Nephron (organoid): ENCODE measurements at regions not wholly inside any gene's neighbourhood (a gene's known extent, or its start where the extent isn't known, plus 50 kb on each side); places are given as distances from the start of the nearest gene placed in this dataset.

ENCODE experiments used
- H3K27ac Mint-ChIP-seq, 3 experiments: 2 replicates each; pipeline ENCODE4 v1.8.0; 2020; ENCODE audit warnings: mixed read lengths in 3 of 3, mild to moderate bottlenecking in 2 of 3, moderate library complexity in 1 of 3
- H3K27me3 Mint-ChIP-seq: 2 replicates; pipeline ENCODE4 v1.8.0; 2021; ENCODE audit warnings: low read depth, mild to moderate bottlenecking, moderate library complexity, mixed read lengths
- H3K36me3 Mint-ChIP-seq: 2 replicates; pipeline ENCODE4 v1.8.0; 2020; ENCODE audit warnings: low read depth, mixed read lengths
- H3K4me1 Mint-ChIP-seq: 2 replicates; pipeline ENCODE4 v1.8.0; 2020; ENCODE audit warnings: mixed read lengths
- H3K4me3 Mint-ChIP-seq, 3 experiments: 2 replicates each; pipeline ENCODE4 v1.8.0; 2020; ENCODE audit warnings: mild to moderate bottlenecking in 3 of 3, mixed read lengths in 3 of 3, moderate library complexity in 2 of 3
- H3K9me3 Mint-ChIP-seq: 2 replicates; pipeline ENCODE4 v1.8.0; 2020; ENCODE audit warnings: mixed read lengths
- CTCF ChIP-seq, 3 experiments: fragments of 200-600 bp; sonication (generic); IDR thresholded peaks; one replicate each; pipeline ENCODE4 v1.5.0; 2021; ENCODE audit warnings: antibody characterized with exemption in 3 of 3; ENCODE audit not compliant: unreplicated experiment in 3 of 3

- H3K27me3 Mint-ChIP-seq, result no peaks in the 10 kb centered on the region
- H3K36me3 Mint-ChIP-seq, result no peaks in the 10 kb centered on the region
- H3K4me3 Mint-ChIP-seq, result no peak overlapping the region
- H3K4me1 Mint-ChIP-seq, result no peaks in the 10 kb centered on the region
- H3K9me3 Mint-ChIP-seq, result no peaks in the 10 kb centered on the region
- no peak overlapping the region for H3K27ac Mint-ChIP-seq
- no peak for TF ChIP-seq CTCF (IDR thresholded peaks at IDR 0.05; ENCODE audit: unreplicated experiment in 3 of 3)
These were observed 392.4 kb upstream of the HS3ST5 start for GRCh38 chr6:114735025-114735735.

- Mint-ChIP-seq H3K36me3 (no peaks in the 10 kb centered on the region), H3K4me3 (no peak overlapping the region), H3K27ac (no peak overlapping the region), H3K9me3 (no peaks in the 10 kb centered on the region), H3K4me1 (no peaks in the 10 kb centered on the region), H3K27me3 (no peaks in the 10 kb centered on the region)
- TF ChIP-seq CTCF (IDR thresholded peaks at IDR 0.05; ENCODE audit: unreplicated experiment in 3 of 3), result no peak
These were observed 390.8 kb upstream of the HS3ST5 start for GRCh38 chr6:114733596-114733995.

DNA sequence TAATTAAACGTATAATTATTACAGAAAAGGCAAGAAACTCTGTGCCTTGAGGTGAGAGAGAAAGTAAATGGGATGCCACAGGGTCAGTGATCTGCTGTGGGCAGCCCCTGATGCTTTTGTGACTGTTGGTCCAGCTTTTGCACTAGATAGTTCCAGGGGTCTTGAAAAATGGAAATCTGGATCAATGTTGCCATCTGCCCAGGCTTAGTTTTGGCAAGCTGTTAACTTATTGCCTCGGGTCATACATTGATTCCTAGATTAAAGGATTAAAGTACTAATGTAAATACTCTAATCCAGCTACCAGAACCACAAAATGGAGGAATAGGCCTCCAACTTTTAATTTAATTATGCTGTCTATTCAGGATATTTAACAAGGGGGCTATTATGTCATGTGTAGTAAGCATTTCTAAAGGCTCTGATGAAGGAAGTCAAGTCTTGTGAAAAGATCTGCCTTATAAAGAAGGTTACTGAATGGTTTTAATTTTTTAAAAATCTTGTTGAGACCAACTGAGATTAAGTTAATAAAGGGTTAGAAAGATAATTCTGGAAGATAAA is 376.0 kb upstream of the HS3ST5 start:
- no peaks in the 10 kb centered on the region for H3K4me1 Mint-ChIP-seq
- peaks cover 3% of the 10 kb centered on the region for H3K27me3 Mint-ChIP-seq
- H3K4me3 Mint-ChIP-seq, result no peak overlapping the region
- no peak overlapping the region for H3K27ac Mint-ChIP-seq
- no peaks in the 10 kb centered on the region for H3K36me3 Mint-ChIP-seq
- no peak for TF ChIP-seq CTCF (IDR thresholded peaks at IDR 0.05; ENCODE audit: unreplicated experiment in 3 of 3)
- H3K9me3 Mint-ChIP-seq, result no peaks in the 10 kb centered on the region

- no peaks in the 10 kb centered on the region for H3K4me1 Mint-ChIP-seq
- H3K4me3 Mint-ChIP-seq, result no peak overlapping the region
- TF ChIP-seq CTCF (IDR thresholded peaks at IDR 0.05; ENCODE audit: unreplicated experiment in 3 of 3), result no peak
- H3K27me3 Mint-ChIP-seq, result peaks cover 3% of the 10 kb centered on the region
- no peaks in the 10 kb centered on the region for H3K36me3 Mint-ChIP-seq
- H3K27ac Mint-ChIP-seq, result no peak overlapping the region
- no peaks in the 10 kb centered on the region for H3K9me3 Mint-ChIP-seq
These were observed 375.4 kb upstream of the HS3ST5 start for GRCh38 chr6:114718186-114718585.

DNA sequence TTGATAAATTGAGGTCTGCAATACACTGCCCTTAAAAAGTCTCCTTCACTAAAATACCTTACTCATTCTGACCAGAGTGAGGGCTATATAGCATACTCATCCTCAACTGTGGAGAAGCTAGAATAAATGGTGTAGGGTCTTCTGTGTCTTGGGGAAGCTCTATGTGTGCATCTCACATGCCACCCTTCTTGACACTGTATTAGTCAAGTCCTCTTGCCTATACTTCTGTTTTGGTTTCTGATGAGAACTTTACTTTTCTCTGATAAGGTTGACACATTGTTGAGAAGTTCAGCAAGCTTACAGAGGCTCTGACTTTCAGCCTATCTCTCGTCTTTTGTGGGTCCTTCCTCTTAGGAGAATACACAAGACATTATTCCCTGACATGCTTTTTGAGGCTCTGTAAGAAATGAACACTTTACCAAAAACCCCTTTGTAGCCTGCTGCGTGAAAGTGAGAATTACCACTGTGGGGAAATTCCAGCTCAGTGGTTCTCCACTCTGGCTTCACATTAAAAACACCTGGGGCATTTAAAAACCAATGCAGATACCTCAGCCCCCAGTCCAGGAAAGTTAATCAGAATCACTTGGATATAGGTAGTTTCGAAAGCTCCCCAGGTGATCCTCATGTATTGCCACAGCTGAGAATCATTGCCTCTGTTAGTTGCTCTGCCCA is 372.1 kb upstream of the HS3ST5 start:
- H3K4me3 Mint-ChIP-seq, result no peak overlapping the region
- no peak for TF ChIP-seq CTCF (IDR thresholded peaks at IDR 0.05; ENCODE audit: unreplicated experiment in 3 of 3)
- H3K36me3 Mint-ChIP-seq, result no peaks in the 10 kb centered on the region
- H3K27me3 Mint-ChIP-seq, result peaks cover 3% of the 10 kb centered on the region
- H3K27ac Mint-ChIP-seq, result no peak overlapping the region
- no peaks in the 10 kb centered on the region for H3K9me3 Mint-ChIP-seq
- H3K4me1 Mint-ChIP-seq, result no peaks in the 10 kb centered on the region
